C4-2B (cell line): ENCODE measurements at regions not wholly inside any gene's neighbourhood (a gene's known extent, or its start where the extent isn't known, plus 50 kb on each side); places are given as distances from the start of the nearest gene placed in this dataset.

Experiments
- ZFX ChIP-seq: fragments of 450-650 bp; IDR thresholded peaks from 2 replicates; pipeline ENCODE4 v1.6.1; 2017
- TF ChIP-seq, protein P1 (sequence below): fragments of 450-650 bp; conservative IDR thresholded peaks from 2 replicates; pipeline ENCODE4 v1.5.1; 2017; ENCODE audit warnings: mild to moderate bottlenecking

DNA sequence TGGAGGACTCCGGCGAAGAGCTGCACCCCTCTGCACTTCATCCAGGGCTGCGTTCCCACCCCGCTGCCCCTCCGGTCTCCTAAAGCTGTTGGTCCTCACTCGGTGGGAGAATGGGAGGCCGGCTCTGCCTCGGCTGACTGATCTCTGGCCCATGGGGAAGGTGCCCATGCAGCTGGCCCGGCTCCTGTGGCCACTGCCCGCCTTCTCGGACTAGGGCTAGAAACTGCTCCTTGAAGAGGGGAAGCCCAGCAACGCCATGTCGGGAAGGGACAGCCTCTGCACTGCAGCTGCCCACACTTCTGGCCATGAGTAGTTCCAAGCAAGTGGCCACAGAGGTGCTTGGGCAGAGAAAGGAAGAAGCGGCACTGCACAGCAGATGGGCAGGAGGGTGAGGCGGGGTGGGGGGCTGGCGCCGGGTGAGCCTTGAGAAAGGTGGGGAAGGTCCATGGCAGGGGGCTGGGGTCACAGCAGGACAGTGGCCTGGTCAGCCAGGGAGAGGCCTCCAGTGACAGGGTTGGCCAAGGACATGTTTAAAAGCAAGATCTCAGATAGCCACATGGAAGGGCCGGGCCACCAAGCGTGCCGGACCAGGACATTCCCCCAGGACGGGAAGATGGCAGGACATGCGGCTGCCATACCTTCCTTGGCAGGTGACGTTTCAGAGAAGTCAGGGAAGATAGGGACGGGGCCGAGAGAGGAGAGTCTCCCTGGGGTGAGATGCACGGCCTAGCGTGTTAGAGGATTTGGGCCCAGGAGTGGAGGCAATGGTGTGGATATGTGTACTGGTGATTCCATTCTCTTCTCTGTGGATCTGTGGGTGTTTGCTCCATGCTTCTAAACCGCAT lies 158.8 kb upstream of the HDAC4 start:
- TF ChIP-seq, protein P1, sequence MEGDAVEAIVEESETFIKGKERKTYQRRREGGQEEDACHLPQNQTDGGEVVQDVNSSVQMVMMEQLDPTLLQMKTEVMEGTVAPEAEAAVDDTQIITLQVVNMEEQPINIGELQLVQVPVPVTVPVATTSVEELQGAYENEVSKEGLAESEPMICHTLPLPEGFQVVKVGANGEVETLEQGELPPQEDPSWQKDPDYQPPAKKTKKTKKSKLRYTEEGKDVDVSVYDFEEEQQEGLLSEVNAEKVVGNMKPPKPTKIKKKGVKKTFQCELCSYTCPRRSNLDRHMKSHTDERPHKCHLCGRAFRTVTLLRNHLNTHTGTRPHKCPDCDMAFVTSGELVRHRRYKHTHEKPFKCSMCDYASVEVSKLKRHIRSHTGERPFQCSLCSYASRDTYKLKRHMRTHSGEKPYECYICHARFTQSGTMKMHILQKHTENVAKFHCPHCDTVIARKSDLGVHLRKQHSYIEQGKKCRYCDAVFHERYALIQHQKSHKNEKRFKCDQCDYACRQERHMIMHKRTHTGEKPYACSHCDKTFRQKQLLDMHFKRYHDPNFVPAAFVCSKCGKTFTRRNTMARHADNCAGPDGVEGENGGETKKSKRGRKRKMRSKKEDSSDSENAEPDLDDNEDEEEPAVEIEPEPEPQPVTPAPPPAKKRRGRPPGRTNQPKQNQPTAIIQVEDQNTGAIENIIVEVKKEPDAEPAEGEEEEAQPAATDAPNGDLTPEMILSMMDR, result no peak
- no peak for TF ChIP-seq ZFX
